A673 (cell line): ENCODE measurements at regions not wholly inside any gene's neighbourhood (a gene's known extent, or its start where the extent isn't known, plus 50 kb on each side); places are given as distances from the start of the nearest gene placed in this dataset.
A peak's percentile ranks its signal among the peaks of the same experiment; 100 is the strongest.

Source experiments
- BruUV-seq: library from RNA; stranded (reverse); fragments of 400-500 nt; replicated peaks from 2 replicates; lab custom pipeline; 2021; lab: Mats Ljungman, UMichigan
- CTCF ChIA-PET: fragments of 300-600 bp; sonication (Branson Sonifier 250); formaldehyde crosslinking; loops from one replicate; lab custom pipeline; 2022; ENCODE audit warnings: antibody characterized with exemption; lab: Charles Lee
- POLR2A ChIA-PET: fragments of 300-600 bp; sonication (Branson Sonifier 250); formaldehyde crosslinking; loops from one replicate; lab custom pipeline; 2022; ENCODE audit warnings: antibody characterized with exemption; ENCODE audit not compliant: low non-redundant PET; lab: Charles Lee
- DNase-seq: peaks from one replicate; pipeline ENCODE4 v3.0.0-alpha.2; 2015; ENCODE audit warnings: low spot score
- H3K27ac ChIP-seq: fragments of 200-600 bp; sonication (generic); 2 replicates; pipeline ENCODE4 v1.5.1; 2016; ENCODE audit warnings: mixed run types, low read depth, mild to moderate bottlenecking, mixed read lengths, antibody characterized with exemption, low read length; ENCODE audit not compliant: poor library complexity, severe bottlenecking
- H3K27me3 ChIP-seq: fragments of 200-600 bp; sonication (generic); replicated peaks from 2 replicates; pipeline ENCODE4 v1.6.1; 2017; ENCODE audit warnings: mixed run types, low read depth, mild to moderate bottlenecking, mixed read lengths, antibody characterized with exemption, low read length; ENCODE audit not compliant: insufficient read depth, poor library complexity
- H3K36me3 ChIP-seq: fragments of 200-600 bp; sonication (generic); 2 replicates; pipeline ENCODE4 v1.6.1; 2016; ENCODE audit warnings: mixed run types, mild to moderate bottlenecking, mixed read lengths, antibody characterized with exemption, low read length; ENCODE audit not compliant: insufficient read depth, poor library complexity, severe bottlenecking
- H3K4me1 ChIP-seq: fragments of 200-600 bp; sonication (generic); 2 replicates; pipeline ENCODE4 v1.6.1; 2017; ENCODE audit warnings: mixed run types, mild to moderate bottlenecking, mixed read lengths, antibody characterized with exemption, low read length; ENCODE audit not compliant: insufficient read depth, poor library complexity, severe bottlenecking
- H3K4me3 ChIP-seq: fragments of 200-600 bp; sonication (generic); 2 replicates; pipeline ENCODE4 v1.5.1; 2016; ENCODE audit warnings: low read depth, mixed run types, mild to moderate bottlenecking, mixed read lengths, low read length; ENCODE audit not compliant: poor library complexity, severe bottlenecking
- H3K9me3 ChIP-seq: fragments of 200-600 bp; sonication (generic); 2 replicates; pipeline ENCODE4 v1.6.1; 2016; ENCODE audit warnings: mixed run types, low read depth, mild to moderate bottlenecking, mixed read lengths, antibody characterized with exemption, low read length; ENCODE audit not compliant: poor library complexity, severe bottlenecking
- CTCF ChIP-seq: fragments of 300-800, 200-600 bp; sonication (generic); conservative IDR thresholded peaks from 2 replicates; pipeline ENCODE4 v1.5.1; 2017; ENCODE audit warnings: low read depth, mild to moderate bottlenecking, antibody characterized with exemption, low read length, moderate library complexity, mixed read lengths
- EZH2 ChIP-seq: fragments of 200-600 bp; sonication (generic); IDR thresholded peaks from 2 replicates; pipeline ENCODE4 v1.6.1; 2017; ENCODE audit warnings: borderline replicate concordance, low read depth, mild to moderate bottlenecking, mixed read lengths, antibody characterized with exemption, low read length; ENCODE audit not compliant: poor library complexity, severe bottlenecking
- intact Hi-C: fragments of 100-400 bp; cut with micrococcal nuclease; formaldehyde crosslinking; loops from one replicate; pipeline ENCODE4 v1.10.0; 2022; ENCODE audit not compliant: unreplicated experiment

GRCh38 chr11:80103142-80103859, 662.5 kb upstream of the TENM4 start:
- CTCF ChIA-PET = no interaction called here
- Histone ChIP-seq H3K4me3 (no peak overlapping the region), H3K36me3 (no peaks in the 10 kb centered on the region), H3K4me1 (no peaks in the 10 kb centered on the region), H3K9me3 (no peaks in the 10 kb centered on the region), H3K27ac (no peak overlapping the region), H3K27me3 (no peaks in the 10 kb centered on the region)
- no TSS peak for BruUV-seq
- TF ChIP-seq CTCF = no peak
- TF ChIP-seq EZH2 = no peak
- DNase-seq = peak; percentile 36
- POLR2A ChIA-PET = no interaction called here
- intact Hi-C loops = no loop called here

- Histone ChIP-seq H3K27me3 (no peaks in the 10 kb centered on the region), H3K27ac (no peak overlapping the region), H3K36me3 (no peaks in the 10 kb centered on the region), H3K9me3 (no peaks in the 10 kb centered on the region), H3K4me1 (no peaks in the 10 kb centered on the region), H3K4me3 (no peak overlapping the region)
- no peak for DNase-seq
- intact Hi-C loops = no loop called here
- ChIA-PET POLR2A (no interaction called here), CTCF (no interaction called here)
- TF ChIP-seq CTCF = no peak
- TF ChIP-seq EZH2 = no peak
- no TSS peak for BruUV-seq
Measured at GRCh38 chr11:80097146-80097545, 656.3 kb upstream of the TENM4 start.

GRCh38 chr11:80096736-80097135, 655.9 kb upstream of the TENM4 start:
- Histone ChIP-seq H3K27me3 (no peaks in the 10 kb centered on the region), H3K27ac (no peak overlapping the region), H3K9me3 (no peaks in the 10 kb centered on the region), H3K4me3 (no peak overlapping the region), H3K36me3 (no peaks in the 10 kb centered on the region), H3K4me1 (no peaks in the 10 kb centered on the region)
- POLR2A ChIA-PET = no interaction called here
- CTCF ChIA-PET = no interaction called here
- TF ChIP-seq CTCF (no peak), EZH2 (no peak)
- DNase-seq = no peak
- intact Hi-C loops = no loop called here
- BruUV-seq = no TSS peak
